Breast epithelium (tissue), 4 donors: ENCODE measurements at regions not wholly inside any gene's neighbourhood (a gene's known extent, or its start where the extent isn't known, plus 50 kb on each side); places are given as distances from the start of the nearest gene placed in this dataset.

Experiments
- DNase-seq, 2 donors: peaks; one replicate each; pipeline ENCODE4 v3.0.0-alpha.2; 2019; ENCODE audit warnings: low spot score in 2 of 2
- H3K27ac ChIP-seq, 2 donors: fragments of 200-600 bp; sonication (generic) in 1 of 2; one replicate each; pipeline ENCODE4 v1.5.1; 2016 to 2019; ENCODE audit warnings: mild to moderate bottlenecking in 1 of 2
- H3K27me3 ChIP-seq, 2 donors: fragments of 200-600 bp; sonication (generic) in 1 of 2; one replicate each; pipeline versions ENCODE4 v1.5.1 to v1.6.0; 2017 to 2019; ENCODE audit warnings: control low read depth in 1 of 2, mild to moderate bottlenecking in 1 of 2
- H3K36me3 ChIP-seq: fragments of 200-600 bp; one replicate; pipeline ENCODE4 v1.5.1; 2019
- H3K4me1 ChIP-seq, 2 donors: fragments of 200-600 bp; sonication (generic); one replicate each; pipeline ENCODE4 v1.5.1; 2016 to 2019; ENCODE audit warnings: control low read depth in 1 of 2
- H3K4me3 ChIP-seq, 3 donors: fragments of 200-600 bp; sonication (generic); 1 replicate in 2 of 3; 2 replicates in 1 of 3; pipeline ENCODE4 v1.5.1; 2016 to 2019; ENCODE audit warnings: mild to moderate bottlenecking in 3 of 3, moderate library complexity in 2 of 3
- H3K9me3 ChIP-seq, 2 donors: fragments of 200-600 bp; sonication (generic) in 1 of 2; one replicate each; pipeline ENCODE4 v1.5.1; 2016 to 2019; ENCODE audit warnings: control low read depth in 1 of 2
- POLR2A ChIP-seq: fragments of 450-650 bp; IDR thresholded peaks from one replicate; pipeline ENCODE4 v1.6.1; 2016; ENCODE audit warnings: antibody characterized with exemption, mild to moderate bottlenecking, moderate library complexity
- POLR2AphosphoS5 ChIP-seq, 3 donors: sonication (generic); formaldehyde crosslinking; IDR thresholded peaks; one replicate each; pipeline ENCODE4 v1.6.1; 2017; ENCODE audit warnings: antibody characterized with exemption in 3 of 3
- intact Hi-C: fragments of 100-400 bp; cut with DNase I; formaldehyde crosslinking; loops from one replicate; pipeline ENCODE4 v1.15.1; 2023; ENCODE audit warnings: low total_unique reads
- TF ChIP-seq, protein P1 (sequence below), 3 donors: fragments of 450-650 bp; IDR thresholded peaks; one replicate each; pipeline ENCODE4 v1.5.1; 2016 to 2017; ENCODE audit warnings: antibody characterized with exemption in 3 of 3, mild to moderate bottlenecking in 3 of 3, moderate library complexity in 3 of 3

DNA sequence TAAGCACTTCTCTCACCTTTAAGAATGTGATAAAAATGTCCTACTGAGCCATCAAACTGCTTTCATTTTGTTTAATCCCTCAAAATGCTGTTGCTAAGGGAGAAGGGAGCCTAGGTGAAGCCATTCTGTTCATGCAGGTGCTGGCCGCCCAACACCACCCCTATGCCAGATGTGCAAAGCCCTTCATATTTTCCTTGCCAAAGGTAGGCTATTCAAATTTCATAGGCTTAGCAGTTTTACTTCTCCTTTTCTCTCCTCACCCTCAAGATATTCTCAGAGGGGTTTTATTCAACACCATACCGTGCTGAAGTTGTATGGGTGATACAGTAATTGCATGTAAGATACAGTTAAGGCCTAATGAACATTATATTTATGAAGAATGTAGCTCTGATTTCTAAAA lies 461.7 kb downstream of the GXYLT1 start:
- intact Hi-C loops, result no loop called here

DNA sequence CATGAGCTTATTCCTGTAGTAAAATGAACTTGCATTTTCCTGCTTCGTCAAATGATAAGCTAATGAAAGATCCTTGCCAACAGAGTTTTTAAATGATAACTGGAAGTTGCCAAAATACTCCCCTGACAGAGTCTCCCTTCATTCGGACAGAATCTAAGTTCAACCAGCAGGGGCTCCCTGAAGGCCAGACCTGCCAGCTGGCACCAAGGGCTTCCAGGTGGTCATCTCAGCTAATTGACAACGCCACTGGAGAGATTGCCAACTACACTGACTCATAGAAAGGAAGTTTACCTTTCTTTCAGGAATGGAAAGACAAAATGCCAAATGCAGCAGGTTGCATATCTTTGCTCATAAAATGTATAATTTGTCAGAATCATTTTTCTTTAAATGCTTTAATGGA lies 462.8 kb downstream of the GXYLT1 start:
- Histone ChIP-seq H3K27ac (no peak overlapping the region), H3K27me3 (no peaks in the 10 kb centered on the region), H3K4me3 (no peak overlapping the region), H3K9me3 (no peaks in the 10 kb centered on the region), H3K4me1 (no peaks in the 10 kb centered on the region), H3K36me3 (no peaks in the 10 kb centered on the region)
- no peak for DNase-seq
- TF ChIP-seq POLR2AphosphoS5 (IDR thresholded peaks at IDR 0.05) (no peak), POLR2A (no peak)
- TF ChIP-seq, protein P1, sequence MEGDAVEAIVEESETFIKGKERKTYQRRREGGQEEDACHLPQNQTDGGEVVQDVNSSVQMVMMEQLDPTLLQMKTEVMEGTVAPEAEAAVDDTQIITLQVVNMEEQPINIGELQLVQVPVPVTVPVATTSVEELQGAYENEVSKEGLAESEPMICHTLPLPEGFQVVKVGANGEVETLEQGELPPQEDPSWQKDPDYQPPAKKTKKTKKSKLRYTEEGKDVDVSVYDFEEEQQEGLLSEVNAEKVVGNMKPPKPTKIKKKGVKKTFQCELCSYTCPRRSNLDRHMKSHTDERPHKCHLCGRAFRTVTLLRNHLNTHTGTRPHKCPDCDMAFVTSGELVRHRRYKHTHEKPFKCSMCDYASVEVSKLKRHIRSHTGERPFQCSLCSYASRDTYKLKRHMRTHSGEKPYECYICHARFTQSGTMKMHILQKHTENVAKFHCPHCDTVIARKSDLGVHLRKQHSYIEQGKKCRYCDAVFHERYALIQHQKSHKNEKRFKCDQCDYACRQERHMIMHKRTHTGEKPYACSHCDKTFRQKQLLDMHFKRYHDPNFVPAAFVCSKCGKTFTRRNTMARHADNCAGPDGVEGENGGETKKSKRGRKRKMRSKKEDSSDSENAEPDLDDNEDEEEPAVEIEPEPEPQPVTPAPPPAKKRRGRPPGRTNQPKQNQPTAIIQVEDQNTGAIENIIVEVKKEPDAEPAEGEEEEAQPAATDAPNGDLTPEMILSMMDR (IDR thresholded peaks at IDR 0.05), result no peak
- intact Hi-C loops, result no loop called here

More for the DNA sequence above, 461.7 kb downstream of the GXYLT1 start:
- Histone ChIP-seq H3K4me3 (no peak overlapping the region), H3K27ac (no peak overlapping the region), H3K27me3 (no peaks in the 10 kb centered on the region), H3K9me3 (no peaks in the 10 kb centered on the region), H3K4me1 (no peaks in the 10 kb centered on the region), H3K36me3 (no peaks in the 10 kb centered on the region)
- TF ChIP-seq, protein P1 (IDR thresholded peaks at IDR 0.05), result no peak
- TF ChIP-seq POLR2AphosphoS5 (IDR thresholded peaks at IDR 0.05) (no peak), POLR2A (no peak)
- DNase-seq, result no peak

DNA sequence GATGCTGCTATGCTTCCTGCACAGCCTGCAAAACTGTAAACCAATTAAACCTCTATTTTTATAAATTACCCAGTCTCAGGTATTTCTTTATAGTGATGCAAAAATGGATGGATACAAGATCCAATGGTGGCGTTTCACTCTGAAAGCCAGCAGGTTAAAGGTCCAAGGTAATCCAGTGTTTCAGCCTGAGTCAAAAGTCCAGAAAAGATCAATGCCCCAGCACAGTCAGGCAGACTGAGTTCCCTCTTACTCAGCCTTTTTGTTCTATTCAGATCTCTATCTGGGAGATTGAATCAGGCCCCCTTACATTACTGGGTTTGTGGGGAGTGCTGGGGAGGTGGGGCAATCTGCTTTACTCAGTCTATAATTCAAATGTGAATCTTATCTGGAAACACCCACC lies 464.5 kb downstream of the GXYLT1 start:
- H3K27ac ChIP-seq, result no peak overlapping the region
- TF ChIP-seq POLR2A (no peak), POLR2AphosphoS5 (IDR thresholded peaks at IDR 0.05) (no peak)
- TF ChIP-seq, protein P1 (IDR thresholded peaks at IDR 0.05), result no peak
- H3K4me1 ChIP-seq, result no peaks in the 10 kb centered on the region
- intact Hi-C loops, result no loop called here
- H3K4me3 ChIP-seq, result no peak overlapping the region
- no peak for DNase-seq
- no peaks in the 10 kb centered on the region for H3K9me3 ChIP-seq
- H3K36me3 ChIP-seq, result no peaks in the 10 kb centered on the region
- no peaks in the 10 kb centered on the region for H3K27me3 ChIP-seq

DNA sequence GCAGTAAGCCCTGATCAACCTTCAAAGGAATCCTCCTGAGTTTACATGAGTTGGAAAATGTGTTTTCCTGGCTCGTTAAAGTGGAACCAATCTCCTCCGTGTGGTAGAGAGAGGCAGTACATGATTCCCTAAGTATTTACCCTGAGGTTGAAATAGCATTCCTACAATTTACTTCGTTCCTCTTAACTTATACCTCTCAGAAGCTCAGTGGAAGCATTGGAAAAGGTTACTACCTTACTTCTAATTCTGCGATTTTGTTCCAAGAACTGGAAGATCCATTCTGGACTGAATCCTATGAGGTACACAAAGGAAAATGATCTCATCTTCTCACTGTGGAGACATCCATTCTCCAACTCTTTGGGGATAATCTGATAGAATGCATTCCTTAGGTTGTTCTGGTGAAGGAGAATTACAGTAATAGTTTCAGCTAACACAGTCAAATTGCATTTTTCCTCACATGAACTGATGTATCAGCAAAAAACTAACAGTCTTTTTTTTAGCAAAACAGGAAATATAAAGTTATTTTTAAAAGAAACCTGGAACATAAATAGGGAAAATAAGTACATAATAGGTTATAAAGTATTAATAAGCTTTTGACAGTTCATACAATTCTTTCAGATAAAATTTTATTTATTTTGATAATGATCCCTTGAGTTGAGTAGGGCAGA lies 475.6 kb downstream of the PDZRN4 start:
- Histone ChIP-seq H3K36me3 (no peaks in the 10 kb centered on the region), H3K9me3 (no peaks in the 10 kb centered on the region), H3K27ac (no peak overlapping the region), H3K4me3 (no peak overlapping the region), H3K4me1 (no peaks in the 10 kb centered on the region), H3K27me3 (no peaks in the 10 kb centered on the region)
- DNase-seq, result no peak
- intact Hi-C loops, result no loop called here
- TF ChIP-seq POLR2AphosphoS5 (IDR thresholded peaks at IDR 0.05), result no peak
- TF ChIP-seq POLR2A, result no peak
- TF ChIP-seq, protein P1 (IDR thresholded peaks at IDR 0.05), result peak in 1 of 3 donors; percentile 21

DNA sequence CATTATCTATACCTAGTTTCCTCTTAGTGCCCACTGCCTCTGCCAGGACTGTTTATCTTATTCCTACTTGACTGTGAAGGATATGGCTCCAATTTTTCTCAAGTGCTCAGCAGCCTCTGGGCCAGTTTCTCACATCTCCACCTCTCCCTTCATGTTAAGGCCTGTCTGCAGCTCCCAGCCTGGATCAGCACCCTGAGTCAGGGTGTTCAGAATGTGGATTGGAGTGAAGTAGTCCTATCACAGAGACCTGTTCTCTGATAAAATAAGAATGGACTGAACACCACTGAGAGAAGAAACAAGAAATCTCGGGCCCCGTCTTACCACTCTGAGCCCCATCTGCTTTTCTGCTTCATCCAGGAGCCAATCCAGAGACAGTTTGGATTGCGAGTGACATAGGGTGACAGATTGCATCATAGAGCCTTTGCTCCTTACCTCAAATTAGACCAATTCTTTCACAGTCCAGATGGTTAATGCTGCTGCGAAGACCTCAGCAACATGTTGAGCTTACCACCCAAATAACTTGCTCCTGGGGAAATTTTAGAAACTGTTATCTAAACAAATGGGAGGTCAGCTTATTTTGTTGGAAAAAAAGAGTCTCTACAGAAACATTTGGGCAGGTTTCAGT lies 473.1 kb downstream of the PDZRN4 start:
- H3K4me3 ChIP-seq, result no peak overlapping the region
- TF ChIP-seq POLR2A, result no peak
- TF ChIP-seq POLR2AphosphoS5 (IDR thresholded peaks at IDR 0.05), result no peak
- TF ChIP-seq, protein P1 (IDR thresholded peaks at IDR 0.05), result no peak
- H3K27me3 ChIP-seq, result no peaks in the 10 kb centered on the region
- intact Hi-C loops, result no loop called here
- H3K36me3 ChIP-seq, result no peaks in the 10 kb centered on the region
- no peaks in the 10 kb centered on the region for H3K4me1 ChIP-seq
- no peaks in the 10 kb centered on the region for H3K9me3 ChIP-seq
- no peak for DNase-seq
- H3K27ac ChIP-seq, result no peak overlapping the region
